ENCODE measurements at regions not wholly inside any gene's neighbourhood (a gene's known extent, or its start where the extent isn't known, plus 50 kb on each side); places are given as distances from the start of the nearest gene placed in this dataset.
"Not testable (repeated sequence)": the region's sequence is repeated elsewhere in the genome, so short reads cannot be mapped to it uniquely, and the experiment has no call there.

DNA sequence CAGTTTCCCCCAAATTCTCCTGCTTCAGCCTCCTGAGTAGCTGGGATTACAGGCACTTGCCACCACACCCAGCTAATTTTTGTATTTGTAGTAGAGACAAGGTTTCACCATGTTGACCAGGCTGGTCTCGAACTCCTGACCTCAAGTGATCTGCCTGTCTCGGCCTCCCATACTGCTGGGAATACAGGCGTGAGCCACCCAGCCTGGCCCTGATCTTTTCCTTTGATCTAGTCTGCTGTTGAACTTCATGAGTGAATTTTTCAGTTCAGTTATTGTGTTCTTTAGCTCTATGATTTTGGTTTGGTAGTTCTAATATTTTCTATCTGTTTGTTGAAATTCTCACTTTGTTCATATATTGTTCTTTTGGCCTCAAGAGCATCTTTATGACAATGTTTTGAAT is 83.4 kb upstream of the RAP2C start:
- H3K4me3 ChIP-seq (ENCODE audit: control insufficient read depth, low read depth, low read length); DNase-seq (ENCODE audit: low read depth): not testable (repeated sequence)

DNA sequence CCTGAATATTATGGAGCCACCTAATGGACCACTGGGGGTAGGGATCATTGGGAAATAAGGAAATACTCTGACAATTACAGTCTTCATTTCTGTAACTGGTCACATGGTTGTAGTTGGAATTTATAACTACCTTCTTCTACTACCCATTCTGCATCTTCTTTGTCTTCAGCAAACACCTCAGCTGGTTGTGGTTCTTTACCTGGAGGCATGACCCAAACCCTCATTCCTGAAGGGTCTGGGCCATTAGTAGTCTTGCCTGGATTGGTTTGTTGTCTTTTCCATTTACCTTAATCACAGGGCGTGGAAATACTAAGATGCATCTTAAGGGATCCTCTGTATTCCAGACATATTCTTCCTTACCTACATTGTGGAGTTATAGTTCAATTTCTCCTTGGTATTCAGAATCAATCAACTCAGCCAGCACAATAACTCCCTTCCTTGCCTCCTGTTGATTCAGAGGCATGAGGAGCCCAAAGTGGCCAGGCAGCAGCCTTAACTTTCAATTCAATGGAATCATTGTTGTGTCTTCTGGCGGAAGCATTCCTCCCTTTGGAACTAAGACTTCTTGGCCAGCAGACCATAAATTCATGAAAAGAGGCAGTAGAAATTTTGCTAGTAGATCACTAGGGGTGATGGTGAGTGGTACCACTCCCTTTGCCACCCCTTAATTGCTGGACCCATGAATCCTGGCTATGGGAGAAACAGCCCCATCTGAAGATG is 75.7 kb upstream of the RAP2C start:
- no peak for DNase-seq (ENCODE audit: low read depth)
- TF ChIP-seq, protein P1, sequence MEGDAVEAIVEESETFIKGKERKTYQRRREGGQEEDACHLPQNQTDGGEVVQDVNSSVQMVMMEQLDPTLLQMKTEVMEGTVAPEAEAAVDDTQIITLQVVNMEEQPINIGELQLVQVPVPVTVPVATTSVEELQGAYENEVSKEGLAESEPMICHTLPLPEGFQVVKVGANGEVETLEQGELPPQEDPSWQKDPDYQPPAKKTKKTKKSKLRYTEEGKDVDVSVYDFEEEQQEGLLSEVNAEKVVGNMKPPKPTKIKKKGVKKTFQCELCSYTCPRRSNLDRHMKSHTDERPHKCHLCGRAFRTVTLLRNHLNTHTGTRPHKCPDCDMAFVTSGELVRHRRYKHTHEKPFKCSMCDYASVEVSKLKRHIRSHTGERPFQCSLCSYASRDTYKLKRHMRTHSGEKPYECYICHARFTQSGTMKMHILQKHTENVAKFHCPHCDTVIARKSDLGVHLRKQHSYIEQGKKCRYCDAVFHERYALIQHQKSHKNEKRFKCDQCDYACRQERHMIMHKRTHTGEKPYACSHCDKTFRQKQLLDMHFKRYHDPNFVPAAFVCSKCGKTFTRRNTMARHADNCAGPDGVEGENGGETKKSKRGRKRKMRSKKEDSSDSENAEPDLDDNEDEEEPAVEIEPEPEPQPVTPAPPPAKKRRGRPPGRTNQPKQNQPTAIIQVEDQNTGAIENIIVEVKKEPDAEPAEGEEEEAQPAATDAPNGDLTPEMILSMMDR (conservative IDR thresholded peaks at IDR 0.05; ENCODE audit: control insufficient read depth, insufficient read depth, low read depth, low read length): no peak
- no peak overlapping the region for H3K4me3 ChIP-seq (ENCODE audit: control insufficient read depth, low read depth, low read length)

DNA sequence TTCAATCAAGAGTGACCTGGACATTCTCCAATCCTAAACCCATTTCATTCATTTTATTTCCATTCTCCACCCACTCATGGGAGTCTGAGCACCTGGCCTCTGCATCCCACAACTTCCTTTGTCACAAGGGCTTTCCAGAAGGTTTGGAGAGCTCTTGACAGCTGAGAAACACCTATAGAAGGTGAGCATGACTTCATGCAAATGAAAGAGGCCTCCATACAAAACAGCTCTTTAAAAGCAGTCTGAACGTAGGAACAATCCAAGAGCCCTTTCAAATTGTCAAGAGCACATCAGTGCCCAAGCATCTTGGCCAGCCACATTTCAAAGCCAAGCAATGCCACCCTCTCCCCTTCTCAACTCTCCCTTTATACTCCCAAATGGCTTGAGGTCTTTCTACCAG is 74.9 kb upstream of the RAP2C start:
- no peak for DNase-seq (ENCODE audit: low read depth)
- no peak overlapping the region for H3K4me3 ChIP-seq (ENCODE audit: control insufficient read depth, low read depth, low read length)
- TF ChIP-seq, protein P1 (conservative IDR thresholded peaks at IDR 0.05; ENCODE audit: control insufficient read depth, insufficient read depth, low read depth, low read length): no peak

DNA sequence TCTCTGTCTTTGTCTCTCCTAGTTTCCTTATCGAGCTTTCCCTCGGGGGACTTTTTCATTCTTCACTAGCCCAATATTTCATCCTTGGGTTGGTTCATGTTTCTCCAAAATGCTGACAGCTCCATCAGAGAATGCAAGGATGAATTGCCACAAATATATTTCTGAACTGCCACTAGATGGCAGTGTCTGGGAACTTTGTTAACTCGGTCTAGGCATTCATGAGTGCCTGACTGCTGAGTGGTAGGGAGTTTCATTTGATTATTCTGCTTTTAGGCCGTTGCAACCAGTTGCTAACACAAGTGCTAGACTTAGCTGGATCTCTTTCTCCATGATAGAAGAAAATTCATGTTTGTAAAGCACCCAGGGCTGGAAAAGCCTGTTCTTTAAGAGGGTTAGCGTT is 73.5 kb upstream of the RAP2C start:
- no peak overlapping the region for H3K4me3 ChIP-seq (ENCODE audit: control insufficient read depth, low read depth, low read length)
- DNase-seq (ENCODE audit: low read depth): peak; percentile 74
- TF ChIP-seq, protein P1 (conservative IDR thresholded peaks at IDR 0.05; ENCODE audit: control insufficient read depth, insufficient read depth, low read depth, low read length): peak; percentile 68

DNA sequence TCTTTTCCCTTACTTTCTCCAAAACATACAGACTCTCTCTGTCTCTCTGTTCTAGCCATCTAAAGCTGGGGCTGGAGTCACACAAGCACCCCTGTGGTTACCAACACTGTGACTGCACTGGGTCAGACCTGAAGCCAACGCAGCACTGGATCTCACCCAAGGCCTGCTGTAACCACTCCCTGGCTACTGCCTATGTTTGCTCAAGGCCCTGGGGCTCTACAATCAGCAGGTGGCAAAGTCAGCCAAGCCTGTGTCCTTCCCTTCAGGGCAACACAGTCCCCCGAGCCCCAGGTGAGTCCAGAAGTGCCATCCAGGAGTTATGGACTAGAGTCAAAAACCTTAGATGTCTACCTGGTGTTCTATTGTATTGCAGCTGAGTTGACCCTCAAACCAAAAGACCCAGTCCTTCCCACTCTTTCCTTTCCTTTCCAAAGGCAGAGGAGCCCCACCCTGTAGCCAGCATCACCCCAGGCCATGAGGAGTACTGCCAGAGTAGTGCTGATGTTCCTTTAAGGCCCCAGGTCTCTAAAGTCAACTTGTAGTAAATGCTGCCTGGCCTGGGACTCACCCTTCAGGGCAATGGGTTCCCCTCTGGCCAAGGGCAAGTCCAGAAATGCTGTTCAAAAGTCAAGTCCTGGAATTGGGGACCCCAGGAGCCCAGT is 58.8 kb upstream of the RAP2C start:
- no peak overlapping the region for H3K4me3 ChIP-seq (ENCODE audit: control insufficient read depth, low read depth, low read length)
- TF ChIP-seq, protein P1 (conservative IDR thresholded peaks at IDR 0.05; ENCODE audit: control insufficient read depth, insufficient read depth, low read depth, low read length): no peak

DNA sequence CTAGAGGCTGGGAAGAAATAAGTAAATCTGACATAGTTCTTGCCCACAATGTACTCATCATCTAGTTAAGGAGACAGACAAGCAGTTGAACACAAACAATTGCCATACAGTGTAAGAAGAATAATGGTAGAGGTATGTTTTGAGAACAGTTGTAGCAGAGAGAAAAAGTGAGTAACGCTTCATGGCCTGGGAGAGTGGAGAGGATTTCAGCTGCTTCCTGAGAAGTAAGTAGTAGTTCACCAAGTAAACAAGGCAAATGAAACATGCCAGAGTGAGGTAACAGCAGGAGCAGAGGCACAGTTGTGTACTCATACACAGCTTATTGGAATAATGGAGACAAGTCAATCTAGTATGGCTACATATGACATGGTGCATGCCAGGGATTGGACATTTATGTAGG is 53.6 kb upstream of the RAP2C start:
- TF ChIP-seq, protein P1 (conservative IDR thresholded peaks at IDR 0.05; ENCODE audit: control insufficient read depth, insufficient read depth, low read depth, low read length): no peak
- peak; percentile 54 for DNase-seq (ENCODE audit: low read depth)
- no peak overlapping the region for H3K4me3 ChIP-seq (ENCODE audit: control insufficient read depth, low read depth, low read length)

More for the DNA sequence above, 58.8 kb upstream of the RAP2C start:
- DNase-seq (ENCODE audit: low read depth): no peak

DNA sequence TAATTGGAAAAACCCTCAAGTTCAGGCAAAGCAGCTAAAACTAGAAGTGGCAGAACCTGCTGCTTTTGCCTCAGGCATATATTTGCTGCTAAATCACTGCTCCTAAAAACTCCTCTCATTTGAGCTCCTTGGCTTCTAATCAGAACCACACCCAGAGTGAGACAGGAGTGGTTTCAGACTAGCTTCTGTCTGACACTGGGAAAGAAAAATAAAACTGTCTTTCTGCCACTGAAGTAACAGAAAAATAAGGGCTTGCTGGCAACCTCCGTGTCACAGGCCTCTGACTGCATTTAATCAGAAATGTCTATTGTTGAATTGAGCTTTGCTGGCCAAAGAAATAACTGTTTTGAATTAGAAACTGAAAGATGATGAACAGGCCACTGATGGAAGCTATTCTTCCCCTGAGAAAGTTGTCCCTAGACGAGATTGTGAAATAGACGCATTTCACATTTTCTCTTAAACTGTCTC is 52.1 kb upstream of the RAP2C start:
- H3K4me3 ChIP-seq (ENCODE audit: control insufficient read depth, low read depth, low read length): no peak overlapping the region
- peak; percentile 66 for DNase-seq (ENCODE audit: low read depth)
- TF ChIP-seq, protein P1 (conservative IDR thresholded peaks at IDR 0.05; ENCODE audit: control insufficient read depth, insufficient read depth, low read depth, low read length): no peak
